GM21367 (cell line): ENCODE measurements at regions not wholly inside any gene's neighbourhood (a gene's known extent, or its start where the extent isn't known, plus 50 kb on each side); places are given as distances from the start of the nearest gene placed in this dataset.
"Not testable (repeated sequence)": the region's sequence is repeated elsewhere in the genome, so short reads cannot be mapped to it uniquely, and the experiment has no call there.

Source experiments
- ATAC-seq: cut with Tn5 transposase; IDR thresholded peaks from one replicate; pipeline ENCODE4 v1.9.1; 2021; ENCODE audit not compliant: unreplicated experiment

DNA sequence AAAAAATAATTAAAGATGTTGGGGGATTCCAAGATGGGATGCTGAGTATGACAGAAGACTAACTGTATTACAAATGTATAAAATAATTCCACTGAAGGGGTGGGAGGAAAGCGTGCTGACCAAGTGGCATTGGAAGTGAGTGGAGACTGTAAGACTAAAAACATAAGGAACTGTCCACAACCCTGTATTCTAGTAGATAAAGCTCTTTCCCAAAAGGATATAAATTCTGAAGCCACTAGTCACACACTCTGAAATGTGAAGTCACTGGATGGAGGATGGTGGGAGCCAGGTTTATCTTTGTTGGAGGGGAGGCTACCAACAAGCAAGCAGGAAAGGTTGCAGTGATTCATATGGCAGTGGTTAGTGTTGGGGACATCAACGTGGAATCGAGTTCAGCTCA, 182.8 kb upstream of the PLGLB2 start:
- ATAC-seq: not testable (repeated sequence)

DNA sequence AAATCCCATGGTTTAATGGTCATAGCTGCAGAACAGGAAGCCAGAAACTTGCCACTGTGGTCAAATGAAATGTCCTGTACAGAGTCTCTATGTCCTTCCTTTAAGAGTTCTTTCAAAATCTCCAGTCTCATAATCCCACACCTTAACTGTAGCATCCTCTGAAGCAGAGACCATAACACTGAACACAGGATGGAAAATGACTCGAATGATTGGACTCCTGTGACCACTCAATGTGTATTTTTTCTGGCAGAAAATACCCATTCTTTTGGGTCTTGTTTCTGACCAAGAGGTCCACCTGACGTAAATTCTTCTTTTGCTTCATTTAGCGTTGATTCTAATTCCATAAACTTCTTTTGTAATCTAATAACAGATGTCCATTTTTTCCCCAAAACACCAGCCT, 181.4 kb upstream of the PLGLB2 start:
- not testable (repeated sequence) for ATAC-seq

DNA sequence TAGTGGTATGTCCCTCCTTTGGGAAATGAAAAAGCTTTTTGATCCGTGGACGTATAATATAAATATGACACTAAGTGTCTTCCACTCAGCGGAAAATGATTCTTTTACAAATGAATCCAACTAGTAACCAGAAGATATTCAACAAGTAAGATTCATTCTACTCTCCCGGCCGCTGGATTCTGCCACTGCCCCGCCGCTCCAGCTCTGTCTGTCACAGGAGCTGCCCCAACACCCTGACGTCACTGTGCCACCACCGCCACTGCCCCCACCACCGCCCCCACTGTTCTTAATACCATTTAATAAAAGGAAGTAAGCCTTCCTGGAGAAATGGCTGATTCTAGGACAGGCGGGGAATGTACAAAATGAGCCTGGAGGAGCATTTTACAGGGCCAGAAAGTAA, 180.8 kb upstream of the PLGLB2 start:
- not testable (repeated sequence) for ATAC-seq

DNA sequence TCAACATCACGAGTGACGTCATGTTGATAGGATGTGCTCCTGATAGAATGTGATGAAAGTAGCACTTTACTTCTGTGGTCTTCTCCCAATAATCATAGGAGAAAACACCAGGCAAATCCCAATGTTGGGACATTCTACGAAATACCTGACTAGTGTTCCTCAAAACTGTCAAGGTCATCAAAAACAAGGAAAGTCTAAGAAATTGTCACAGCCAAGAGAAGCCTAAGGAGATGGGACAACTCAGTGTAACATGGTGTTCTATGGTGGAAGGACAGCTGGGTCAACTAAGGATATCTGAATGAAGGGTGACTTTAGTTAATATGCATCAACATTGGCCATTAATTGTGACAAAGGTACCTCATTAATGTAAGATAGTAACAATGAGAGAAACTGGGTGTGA, 180.0 kb upstream of the PLGLB2 start:
- not testable (repeated sequence) for ATAC-seq

DNA sequence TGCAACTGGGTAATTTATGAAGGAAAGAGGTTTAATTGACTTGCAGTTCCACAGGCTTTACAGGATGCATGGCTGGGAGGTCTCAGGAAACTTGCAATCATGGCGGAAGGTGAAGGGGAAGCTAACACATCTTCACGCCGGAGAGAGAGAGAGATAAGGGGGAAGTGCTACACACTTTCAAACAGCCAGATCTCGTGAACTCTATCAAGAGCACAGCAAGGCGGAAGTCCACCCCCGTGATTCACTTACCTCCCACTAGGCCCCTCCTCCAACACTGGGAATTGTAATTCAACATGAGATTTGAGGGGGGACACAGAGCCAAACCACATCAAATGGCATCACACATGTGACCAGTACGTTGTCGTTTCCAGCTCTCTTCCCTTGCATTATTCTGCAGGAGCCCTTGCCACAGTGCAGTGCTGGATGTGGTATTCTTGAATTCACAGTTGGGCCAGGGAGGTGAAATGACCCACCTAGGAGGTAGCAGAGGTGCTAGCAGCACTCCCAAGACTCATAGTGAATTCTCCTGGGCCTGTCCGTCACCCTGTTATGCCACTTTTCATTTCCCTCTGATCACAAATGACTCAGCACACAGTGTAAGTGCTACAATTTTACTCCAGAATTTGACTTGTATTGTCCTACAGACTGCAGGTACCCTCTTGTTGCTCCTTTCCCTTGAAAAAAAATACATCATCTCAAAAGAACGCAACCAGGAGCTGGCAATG, 179.2 kb upstream of the PLGLB2 start:
- not testable (repeated sequence) for ATAC-seq

DNA sequence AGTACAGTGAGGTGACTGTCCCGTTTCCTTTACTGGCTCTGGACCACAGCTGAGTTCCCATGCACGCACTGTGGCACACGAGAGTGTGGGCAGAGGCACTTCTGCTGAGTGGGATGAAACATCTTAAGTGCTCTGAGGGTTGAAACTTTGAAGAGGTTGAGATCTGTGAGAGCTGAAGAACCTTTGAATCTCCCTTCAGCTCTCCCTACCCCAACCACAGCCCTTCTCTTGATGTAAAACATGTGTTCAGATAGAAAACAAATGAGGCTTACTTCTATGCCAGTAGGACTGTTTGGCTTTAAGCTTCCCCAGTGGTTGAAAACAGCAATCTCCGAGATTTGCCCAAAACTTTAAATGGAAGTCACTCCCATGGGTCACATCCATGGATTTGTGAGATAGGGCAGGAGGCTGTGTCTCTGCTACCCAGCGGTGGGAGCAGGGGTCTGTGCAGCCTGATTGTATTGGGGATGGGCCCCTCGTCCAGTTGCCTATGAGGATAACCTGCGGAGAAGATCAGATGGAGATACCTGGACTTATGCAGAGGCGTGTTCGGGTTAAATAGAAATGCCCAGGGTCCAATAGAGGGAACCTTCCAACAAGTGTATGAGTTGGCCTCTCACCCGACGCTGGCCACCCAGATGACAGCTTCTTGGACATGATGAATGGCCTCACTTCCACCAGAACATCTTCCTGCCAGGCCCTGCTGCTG, 178.0 kb upstream of the PLGLB2 start:
- ATAC-seq: not testable (repeated sequence)

DNA sequence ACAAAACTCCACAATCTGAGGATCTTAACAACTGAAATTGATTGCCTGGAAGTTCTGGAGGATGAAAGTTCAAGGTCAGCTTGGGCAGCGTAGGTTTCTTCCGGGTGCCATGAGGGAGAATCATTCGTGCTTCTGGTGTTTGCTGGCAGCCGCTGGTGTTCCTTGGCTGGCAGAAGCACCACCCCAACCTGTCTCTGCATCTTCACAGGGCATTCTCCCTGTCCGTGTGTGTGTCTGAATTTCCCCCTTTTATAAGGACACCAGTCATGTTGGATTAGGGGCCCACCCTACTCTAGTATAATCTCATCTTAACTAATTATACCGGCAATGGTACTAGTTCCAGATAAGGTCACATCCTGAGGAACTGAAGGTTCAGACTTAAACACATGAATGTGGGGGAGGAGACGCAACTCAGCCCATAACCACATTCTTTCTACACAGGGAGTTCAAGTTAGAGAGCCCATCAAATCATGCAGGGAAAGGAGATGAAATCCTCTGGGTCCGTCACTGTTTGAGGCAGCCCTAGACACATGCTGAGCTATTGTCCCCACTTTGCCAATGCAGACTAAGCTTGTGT, 175.9 kb upstream of the PLGLB2 start:
- ATAC-seq: not testable (repeated sequence)

DNA sequence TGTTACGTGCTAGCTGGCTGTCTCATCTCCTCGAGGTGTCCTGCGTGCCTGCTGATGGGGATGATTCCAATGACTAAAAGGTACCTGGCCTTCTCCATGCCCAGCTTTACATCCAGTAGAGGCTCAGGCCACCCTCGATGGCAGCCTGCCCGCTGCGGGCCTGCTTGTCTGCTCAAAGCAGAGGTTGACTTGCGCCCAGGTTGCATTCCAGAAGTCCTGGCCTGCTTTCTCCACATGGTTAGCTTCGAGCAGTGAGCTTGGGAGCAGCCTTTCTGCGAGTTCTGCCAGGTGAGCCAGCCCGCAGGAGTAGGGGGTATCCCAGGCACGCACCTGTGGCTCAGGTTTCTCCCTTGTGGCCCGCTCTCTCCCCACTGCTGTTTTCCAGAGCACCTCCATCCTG, 175.0 kb upstream of the PLGLB2 start:
- ATAC-seq: not testable (repeated sequence)

DNA sequence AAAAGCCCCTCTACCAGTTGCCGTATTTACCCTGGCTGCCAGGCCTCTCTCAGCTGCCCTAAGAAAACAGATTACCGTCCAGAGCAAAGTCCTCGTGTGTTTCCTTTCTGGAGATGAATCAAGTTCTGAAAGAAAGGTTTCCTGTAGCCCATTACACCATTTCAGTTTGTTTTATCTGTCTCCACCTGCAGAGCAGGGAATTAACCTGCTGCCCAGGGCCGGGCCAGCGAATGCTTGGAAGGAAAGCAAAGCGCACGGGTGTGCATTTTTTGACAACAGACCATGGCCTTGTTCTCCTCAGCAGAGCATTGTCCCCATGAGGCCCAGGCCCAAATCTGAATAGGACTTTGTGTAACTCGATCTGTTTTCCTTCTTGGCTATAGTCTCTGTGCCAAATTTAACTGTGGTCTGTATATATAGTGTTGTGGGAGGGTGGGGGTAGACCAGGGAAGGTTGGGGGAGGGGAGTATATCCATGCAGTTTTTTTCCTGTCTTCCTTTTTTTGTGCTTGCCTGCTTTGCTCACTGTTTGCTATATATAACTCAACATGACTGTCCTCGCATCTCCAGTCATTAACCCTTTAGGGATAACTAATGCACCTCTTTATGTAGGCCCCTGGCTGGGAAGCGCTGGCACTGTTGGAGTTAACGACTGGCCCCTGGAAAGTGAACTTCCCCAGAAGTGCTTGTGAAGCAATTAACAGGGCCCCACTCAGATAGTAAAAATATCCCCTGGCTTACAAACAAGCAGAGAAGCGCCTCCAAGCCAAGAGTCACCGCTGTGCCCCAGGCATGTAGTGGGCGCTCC, 174.3 kb upstream of the PLGLB2 start:
- ATAC-seq: not testable (repeated sequence)

DNA sequence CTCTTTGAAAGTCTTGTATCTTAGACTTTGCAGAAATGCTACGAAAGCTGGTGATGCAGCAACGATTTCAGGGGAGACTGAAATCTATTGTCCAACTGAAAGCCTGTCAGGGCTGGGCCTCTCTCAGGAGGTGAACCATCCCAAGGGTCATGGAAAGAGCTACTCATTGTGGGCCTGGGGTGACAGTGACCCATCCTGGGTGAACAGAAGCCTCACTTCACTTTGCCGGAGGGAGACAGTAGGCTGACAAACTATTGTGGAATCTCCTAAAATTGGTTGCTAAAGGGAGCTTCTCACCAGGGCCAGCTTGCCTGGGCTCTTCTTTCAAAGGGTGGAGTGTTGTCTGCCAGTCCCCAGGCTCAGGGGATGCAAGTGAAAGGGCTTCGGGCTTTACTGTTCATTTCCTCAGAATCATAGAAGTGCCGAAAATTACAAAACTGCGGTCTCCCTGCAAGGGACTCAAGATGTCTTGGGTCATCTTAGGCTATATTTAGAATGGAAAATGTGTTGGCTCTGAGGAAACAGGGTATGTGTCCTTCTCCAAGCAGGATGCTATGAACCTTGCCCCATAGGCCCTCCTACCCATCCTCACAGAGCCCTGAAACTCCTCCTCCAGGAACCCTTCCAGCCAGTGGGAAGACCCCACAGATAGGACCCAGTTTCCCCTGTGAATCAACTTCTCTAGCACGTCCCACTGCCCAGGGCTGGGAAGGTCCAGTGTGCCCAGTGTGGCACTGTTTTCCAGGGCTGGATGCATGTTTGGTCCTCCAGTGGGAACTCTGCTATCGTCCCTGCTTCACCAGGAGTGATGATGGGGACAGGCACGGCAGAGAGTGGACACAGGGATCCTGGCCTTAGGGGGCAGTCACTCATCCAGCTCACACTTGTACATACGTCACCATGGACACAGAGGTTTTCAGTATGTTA, 173.4 kb upstream of the PLGLB2 start:
- ATAC-seq: not testable (repeated sequence)

DNA sequence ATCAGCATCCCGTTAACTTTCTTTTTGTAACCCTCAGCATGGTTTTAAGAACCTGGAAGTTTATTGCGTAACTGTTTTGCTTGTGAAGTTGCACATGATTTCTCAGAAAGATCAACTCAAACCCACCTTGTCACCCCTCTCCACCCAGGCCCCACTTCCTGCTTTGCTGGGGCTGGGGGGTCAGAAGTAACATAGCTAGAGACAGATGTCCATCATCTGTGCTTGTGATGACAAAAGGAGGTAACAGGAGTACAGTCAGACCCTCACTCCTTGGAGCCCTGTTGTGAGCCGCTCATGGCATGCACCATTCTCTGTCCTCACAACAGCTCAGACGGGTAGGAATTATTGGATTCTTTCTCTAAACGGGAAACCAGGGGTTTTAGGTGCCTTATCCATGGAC, 172.7 kb upstream of the PLGLB2 start:
- ATAC-seq: not testable (repeated sequence)

DNA sequence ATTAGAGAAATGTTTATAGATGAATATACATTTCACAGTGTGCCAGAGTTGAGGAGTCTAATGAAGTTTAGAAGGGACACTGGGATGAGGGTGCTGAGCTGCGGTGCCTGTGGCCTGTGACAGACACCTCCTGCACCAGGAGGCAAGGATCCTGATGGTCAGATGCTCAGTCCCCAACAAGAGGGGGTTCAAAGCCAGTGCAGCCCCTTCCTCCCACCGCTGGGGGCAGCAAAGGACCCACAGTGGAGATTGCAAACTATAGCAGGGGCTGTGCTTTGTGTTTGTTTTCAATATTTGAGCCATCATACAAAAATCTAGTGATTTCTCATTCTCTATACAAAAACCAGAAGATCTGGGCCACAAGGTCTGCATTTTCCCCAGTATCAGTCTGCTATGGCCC, 170.5 kb upstream of the PLGLB2 start:
- not testable (repeated sequence) for ATAC-seq

DNA sequence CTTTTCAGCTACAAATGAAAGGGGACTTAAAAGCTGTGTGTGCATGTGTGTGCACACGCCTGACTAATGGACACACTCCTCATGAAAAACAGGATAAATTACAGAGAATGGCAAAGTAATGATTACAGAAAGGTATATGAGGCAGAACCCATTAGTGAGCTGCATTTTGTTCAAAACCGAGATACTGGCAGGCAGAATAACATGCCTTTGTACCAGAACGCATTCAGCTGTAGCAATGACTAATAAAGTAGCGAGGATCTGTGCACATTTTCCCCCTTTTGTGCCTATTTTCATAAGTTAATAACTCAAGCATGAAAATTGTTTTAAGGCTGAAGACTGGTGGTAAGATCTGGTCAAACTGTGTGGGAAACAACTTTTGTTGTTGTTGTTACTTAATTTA, 165.7 kb upstream of the PLGLB2 start:
- ATAC-seq: not testable (repeated sequence)

DNA sequence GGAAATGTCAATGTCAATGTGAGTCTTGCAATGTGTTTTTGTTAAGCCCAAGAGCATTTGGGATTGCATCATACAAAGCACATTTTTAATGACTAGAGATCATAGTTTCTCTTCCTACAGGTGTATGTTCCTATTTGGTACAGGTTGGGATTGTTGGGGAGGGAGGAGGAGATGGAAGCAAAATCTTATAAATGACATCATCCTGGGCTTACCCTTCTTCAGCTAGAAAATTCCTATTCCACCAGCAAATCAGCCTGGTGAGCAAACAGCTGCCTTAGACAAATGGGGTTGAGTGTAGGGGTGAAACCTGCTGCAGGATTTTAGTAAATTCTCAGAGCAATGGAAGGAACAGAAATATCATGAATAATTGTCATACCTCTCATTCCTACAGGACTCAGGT, 165.3 kb upstream of the PLGLB2 start:
- not testable (repeated sequence) for ATAC-seq

DNA sequence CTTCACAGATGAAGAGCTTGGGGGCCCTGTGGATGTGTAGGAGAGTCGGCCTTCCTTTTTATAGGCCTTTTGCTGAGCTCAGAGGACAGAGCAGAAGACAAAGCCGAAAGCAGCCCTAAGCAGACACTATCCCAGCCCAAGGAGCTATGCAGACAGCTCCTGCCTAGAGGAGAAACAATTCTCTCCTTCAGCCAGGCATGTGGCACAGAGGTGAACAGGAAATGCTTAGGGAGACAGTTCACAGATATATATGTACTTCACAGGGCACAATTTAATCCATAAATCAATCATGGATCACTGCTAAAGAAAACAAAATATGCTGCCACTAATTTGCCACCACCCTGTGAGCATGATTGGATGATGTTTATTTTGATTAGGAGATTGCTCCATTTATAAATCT, 164.5 kb upstream of the PLGLB2 start:
- not testable (repeated sequence) for ATAC-seq

DNA sequence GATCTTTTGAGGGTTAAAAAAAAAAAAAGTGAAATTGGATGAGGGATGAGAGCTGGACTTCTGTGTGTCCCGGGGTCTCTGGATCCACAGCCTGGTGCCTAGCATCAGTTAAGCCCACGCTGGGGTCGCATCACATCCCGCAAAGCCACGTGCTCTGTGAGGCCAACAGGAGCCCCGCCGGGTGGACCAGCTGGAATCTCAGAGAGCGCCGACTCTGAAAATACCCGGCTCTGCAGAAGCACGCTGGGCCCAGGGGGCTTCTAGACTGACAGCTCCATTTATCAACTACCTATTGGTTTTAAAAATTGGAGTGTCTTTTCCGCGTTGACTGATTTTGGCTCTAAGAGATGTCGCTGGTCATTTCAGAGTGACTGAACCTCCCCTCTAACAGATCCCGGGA, 164.1 kb upstream of the PLGLB2 start:
- ATAC-seq: not testable (repeated sequence)

DNA sequence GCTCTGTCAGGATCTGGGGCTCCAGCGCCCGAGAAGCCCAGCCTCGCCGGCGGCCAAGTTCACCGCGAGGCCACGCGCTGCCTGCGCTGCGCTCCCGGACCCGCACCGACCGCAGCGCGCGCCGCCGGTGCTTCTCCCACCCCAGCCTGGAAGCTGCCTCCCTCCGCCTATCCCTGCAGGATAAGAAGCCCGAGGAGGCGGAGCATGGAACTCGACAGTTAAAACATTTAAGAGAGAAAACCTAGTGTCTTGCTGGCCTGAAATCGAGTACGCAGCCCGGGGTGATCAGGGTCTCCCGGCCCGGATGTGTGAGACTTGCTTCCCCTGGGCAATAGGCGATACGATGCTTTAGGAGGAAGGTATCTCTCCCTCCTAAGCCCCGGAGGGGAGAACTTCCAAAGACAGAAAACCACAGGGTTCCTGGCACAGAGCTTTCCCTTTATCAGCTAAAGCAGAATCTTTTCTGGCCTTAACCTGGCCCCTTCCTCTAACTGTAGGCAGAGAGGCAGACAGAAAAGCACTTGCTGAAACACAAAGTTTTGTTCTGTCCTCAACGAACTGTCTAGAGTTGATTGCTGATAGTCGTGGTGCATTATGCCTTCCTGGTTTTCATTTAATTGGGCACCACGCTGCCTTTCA, 163.5 kb upstream of the PLGLB2 start:
- ATAC-seq: not testable (repeated sequence)

DNA sequence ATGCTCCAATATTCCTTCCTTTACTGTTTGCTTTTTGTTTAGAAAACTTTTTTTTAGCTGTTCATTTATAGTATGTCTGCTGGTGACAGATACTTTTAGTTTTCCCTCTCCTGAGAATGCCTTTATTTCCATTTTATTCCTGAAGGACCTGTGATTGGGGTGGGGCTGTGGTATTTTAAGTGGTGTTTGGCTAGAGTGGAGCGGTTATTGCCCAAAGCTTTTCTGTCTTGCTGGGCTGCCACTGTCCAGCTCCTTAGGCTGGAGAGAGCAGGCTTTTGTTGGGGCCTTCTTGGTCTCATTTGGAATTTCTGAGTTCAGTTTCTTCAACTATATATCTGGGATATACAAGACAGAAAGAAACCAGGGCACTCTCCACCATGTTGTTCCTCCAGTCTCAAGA, 160.0 kb upstream of the PLGLB2 start:
- not testable (repeated sequence) for ATAC-seq

DNA sequence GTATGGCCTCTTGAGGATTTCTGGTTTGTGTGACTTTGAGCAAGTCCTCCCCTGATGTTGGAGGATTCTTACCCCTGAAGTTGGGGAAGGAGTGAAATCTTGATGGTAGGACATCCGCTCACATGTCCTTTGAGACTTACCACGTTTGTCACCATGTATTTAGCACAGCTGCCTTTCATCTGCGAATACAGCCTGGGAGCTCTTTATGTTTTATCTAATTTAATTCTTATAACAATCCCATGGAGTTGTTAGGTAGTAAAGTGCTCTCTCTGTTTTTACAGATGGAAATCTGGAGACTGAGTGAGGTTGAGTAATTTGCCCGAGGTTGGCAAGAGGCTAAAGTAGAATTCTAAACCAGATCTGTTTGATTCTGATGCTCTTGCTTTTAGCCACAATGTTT, 154.9 kb upstream of the PLGLB2 start:
- ATAC-seq: not testable (repeated sequence)
